ENCODE measurements at regions not wholly inside any gene's neighbourhood (a gene's known extent, or its start where the extent isn't known, plus 50 kb on each side); places are given as distances from the start of the nearest gene placed in this dataset.
A peak's percentile ranks its signal among the peaks of the same experiment; 100 is the strongest.

GRCh38 chr2:4047961-4048891 is 344.9 kb downstream of the DCDC2C start:
- peak; percentile 1 for DNase-seq (ENCODE audit: low read depth)
- Histone ChIP-seq H3K27me3 (ENCODE audit: control insufficient read depth, insufficient read depth, low read length) (no peaks in the 10 kb centered on the region), H3K36me3 (ENCODE audit: control insufficient read depth, insufficient read depth, low read length) (no peaks in the 10 kb centered on the region), H3K4me3 (ENCODE audit: low read depth, low read length) (no peak overlapping the region)
- TF ChIP-seq, protein P1, sequence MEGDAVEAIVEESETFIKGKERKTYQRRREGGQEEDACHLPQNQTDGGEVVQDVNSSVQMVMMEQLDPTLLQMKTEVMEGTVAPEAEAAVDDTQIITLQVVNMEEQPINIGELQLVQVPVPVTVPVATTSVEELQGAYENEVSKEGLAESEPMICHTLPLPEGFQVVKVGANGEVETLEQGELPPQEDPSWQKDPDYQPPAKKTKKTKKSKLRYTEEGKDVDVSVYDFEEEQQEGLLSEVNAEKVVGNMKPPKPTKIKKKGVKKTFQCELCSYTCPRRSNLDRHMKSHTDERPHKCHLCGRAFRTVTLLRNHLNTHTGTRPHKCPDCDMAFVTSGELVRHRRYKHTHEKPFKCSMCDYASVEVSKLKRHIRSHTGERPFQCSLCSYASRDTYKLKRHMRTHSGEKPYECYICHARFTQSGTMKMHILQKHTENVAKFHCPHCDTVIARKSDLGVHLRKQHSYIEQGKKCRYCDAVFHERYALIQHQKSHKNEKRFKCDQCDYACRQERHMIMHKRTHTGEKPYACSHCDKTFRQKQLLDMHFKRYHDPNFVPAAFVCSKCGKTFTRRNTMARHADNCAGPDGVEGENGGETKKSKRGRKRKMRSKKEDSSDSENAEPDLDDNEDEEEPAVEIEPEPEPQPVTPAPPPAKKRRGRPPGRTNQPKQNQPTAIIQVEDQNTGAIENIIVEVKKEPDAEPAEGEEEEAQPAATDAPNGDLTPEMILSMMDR (IDR thresholded peaks at IDR 0.05; ENCODE audit: insufficient read depth, low read length, poor library complexity, severe bottlenecking): no peak

DNA sequence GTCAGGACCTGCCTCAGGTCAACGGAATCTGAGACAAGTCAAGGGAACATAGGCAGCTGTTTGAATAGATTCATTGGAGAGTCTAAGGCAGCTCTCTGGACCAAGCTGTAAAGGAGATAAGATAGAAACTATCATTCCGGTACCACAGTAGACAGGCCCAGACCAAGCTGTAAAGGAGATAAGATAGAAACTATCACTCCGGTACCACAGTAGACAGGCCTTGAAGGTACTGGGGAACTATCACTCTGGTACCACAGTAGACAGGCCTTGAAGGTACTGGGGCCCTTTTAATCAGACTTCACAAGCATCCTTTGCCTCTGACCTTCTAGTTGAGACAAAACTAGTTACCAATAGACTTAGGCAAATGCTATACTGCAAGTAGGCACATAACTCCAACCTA is 346.1 kb downstream of the DCDC2C start:
- Histone ChIP-seq H3K36me3 (ENCODE audit: control insufficient read depth, insufficient read depth, low read length) (no peaks in the 10 kb centered on the region), H3K4me3 (ENCODE audit: low read depth, low read length) (no peak overlapping the region), H3K27me3 (ENCODE audit: control insufficient read depth, insufficient read depth, low read length) (no peaks in the 10 kb centered on the region)
- TF ChIP-seq, protein P1 (IDR thresholded peaks at IDR 0.05; ENCODE audit: insufficient read depth, low read length, poor library complexity, severe bottlenecking): no peak
- DNase-seq (ENCODE audit: low read depth): no peak

- TF ChIP-seq, protein P1 (IDR thresholded peaks at IDR 0.05; ENCODE audit: insufficient read depth, low read length, poor library complexity, severe bottlenecking): no peak
Measured at GRCh38 chr2:4053769-4054493, 350.6 kb downstream of the DCDC2C start.

DNA sequence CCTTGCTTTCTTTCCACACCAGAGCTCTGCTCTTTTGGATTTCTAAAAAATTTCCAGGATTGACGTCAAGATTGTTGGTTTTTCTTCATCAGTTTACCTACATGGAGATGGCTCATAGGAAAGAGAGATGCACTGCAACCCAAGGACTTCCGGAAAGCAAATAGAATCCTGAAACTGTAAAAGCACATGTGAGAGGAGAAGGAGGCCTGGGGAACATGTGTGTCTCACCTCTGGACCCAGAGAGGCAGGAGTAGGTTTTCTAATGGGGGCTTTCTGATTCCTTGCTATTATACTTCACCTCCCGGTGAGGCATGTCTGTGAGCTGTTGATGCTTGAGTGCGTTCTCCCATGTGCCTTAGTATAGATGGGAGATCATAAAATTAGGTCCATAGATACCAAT is 362.8 kb downstream of the DCDC2C start:
- DNase-seq (ENCODE audit: low read depth): no peak
- TF ChIP-seq, protein P1 (IDR thresholded peaks at IDR 0.05; ENCODE audit: insufficient read depth, low read length, poor library complexity, severe bottlenecking): no peak
- H3K4me3 ChIP-seq (ENCODE audit: low read depth, low read length): no peak overlapping the region
- H3K27me3 ChIP-seq (ENCODE audit: control insufficient read depth, insufficient read depth, low read length): no peaks in the 10 kb centered on the region
- no peaks in the 10 kb centered on the region for H3K36me3 ChIP-seq (ENCODE audit: control insufficient read depth, insufficient read depth, low read length)

More at GRCh38 chr2:4053769-4054493, 350.6 kb downstream of the DCDC2C start:
- no peaks in the 10 kb centered on the region for H3K27me3 ChIP-seq (ENCODE audit: control insufficient read depth, insufficient read depth, low read length)
- DNase-seq (ENCODE audit: low read depth): no peak
- H3K36me3 ChIP-seq (ENCODE audit: control insufficient read depth, insufficient read depth, low read length): no peaks in the 10 kb centered on the region
- H3K4me3 ChIP-seq (ENCODE audit: low read depth, low read length): no peak overlapping the region

DNA sequence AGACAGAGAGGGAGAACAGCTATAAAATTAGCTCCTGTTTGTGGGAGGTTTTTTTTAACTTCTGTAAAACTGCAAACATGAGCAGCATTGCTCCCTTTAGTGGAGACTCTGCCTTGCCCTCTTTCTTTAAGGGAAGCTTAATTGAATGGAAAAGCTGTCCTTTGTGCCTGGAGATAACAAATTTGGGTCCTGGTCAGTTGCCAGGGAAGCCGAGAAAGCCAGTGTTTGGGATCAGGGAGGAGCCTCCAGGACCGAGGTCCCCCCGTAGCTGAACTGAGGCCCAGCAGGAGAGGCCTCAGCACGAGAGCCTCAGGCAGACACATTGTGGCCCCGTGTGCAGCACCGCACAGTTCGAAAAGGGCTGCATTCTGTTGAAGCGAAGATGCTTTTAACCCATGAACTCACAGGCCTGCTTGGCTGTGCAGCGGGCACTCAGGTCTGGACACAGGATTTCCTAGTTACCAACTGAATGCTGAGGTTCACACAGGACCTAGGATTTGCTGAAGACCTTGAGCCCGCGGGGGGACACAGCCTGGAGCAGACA is 369.7 kb downstream of the DCDC2C start:
- TF ChIP-seq, protein P1 (IDR thresholded peaks at IDR 0.05; ENCODE audit: insufficient read depth, low read length, poor library complexity, severe bottlenecking): no peak
- no peak overlapping the region for H3K4me3 ChIP-seq (ENCODE audit: low read depth, low read length)
- no peak for DNase-seq (ENCODE audit: low read depth)
- no peaks in the 10 kb centered on the region for H3K27me3 ChIP-seq (ENCODE audit: control insufficient read depth, insufficient read depth, low read length)
- no peaks in the 10 kb centered on the region for H3K36me3 ChIP-seq (ENCODE audit: control insufficient read depth, insufficient read depth, low read length)
